ENCODE measurements at regions not wholly inside any gene's neighbourhood (a gene's known extent, or its start where the extent isn't known, plus 50 kb on each side); places are given as distances from the start of the nearest gene placed in this dataset.

GRCh38 chr4:175440786-175441185 is 371.3 kb downstream of the GPM6A start:
- TF ChIP-seq CTCF (conservative IDR thresholded peaks at IDR 0.05; ENCODE audit: low read length) (no peak), EZH2phosphoT487 (IDR thresholded peaks at IDR 0.05; ENCODE audit: borderline replicate concordance) (no peak)
